ENCODE measurements at regions not wholly inside any gene's neighbourhood (a gene's known extent, or its start where the extent isn't known, plus 50 kb on each side); places are given as distances from the start of the nearest gene placed in this dataset.

- Histone ChIP-seq H3K36me3 (ENCODE audit: control insufficient read depth in 2 of 2, insufficient read depth in 2 of 2, low read length in 1 of 2) (no peaks in the 10 kb centered on the region), H2AFZ (ENCODE audit: control insufficient read depth, low read depth, low read length) (no peak overlapping the region), H3K4me3 (no peak overlapping the region), H3K4me1 (ENCODE audit: control insufficient read depth, insufficient read depth, low read length) (no peaks in the 10 kb centered on the region), H3K79me2 (ENCODE audit: control insufficient read depth, insufficient read depth, low read length) (no peaks in the 10 kb centered on the region), H3K9me3 (replicated peaks; ENCODE audit: control insufficient read depth, insufficient read depth, low read length) (no peaks in the 10 kb centered on the region), H3K9ac (ENCODE audit: control insufficient read depth, insufficient read depth, low read length) (no peak overlapping the region), H3K27ac (ENCODE audit: control insufficient read depth, insufficient read depth) (no peak overlapping the region), H3K27me3 (replicated peaks in 1 of 2; ENCODE audit: control insufficient read depth in 2 of 2, insufficient read depth in 2 of 2, low read length in 1 of 2) (no peaks in the 10 kb centered on the region), H4K20me1 (ENCODE audit: control insufficient read depth, insufficient read depth) (no peaks in the 10 kb centered on the region), H3K4me2 (ENCODE audit: control insufficient read depth, insufficient read depth) (no peak overlapping the region)
- CTCF ChIA-PET, result no interaction called here
- intact Hi-C loops (cut with micrococcal nuclease; ENCODE audit: unreplicated experiment) (no loop called here), in situ Hi-C loops (cut with MboI) (no loop called here)
- POLR2A ChIA-PET, result no interaction called here
- RAD21 ChIA-PET (ENCODE audit: unreplicated experiment), result no interaction called here
- TF ChIP-seq SMAD5 (IDR thresholded peaks at IDR 0.05; ENCODE audit: low read depth), result no peak
- no peak for TF ChIP-seq NFIC (IDR thresholded peaks at IDR 0.05; ENCODE audit: low read depth, low read length)
- no peak for TF ChIP-seq RELA (IDR thresholded peaks at IDR 0.05; ENCODE audit: borderline replicate concordance, partially characterized antibody)
- FAIRE-seq (no peak), DNase-seq (ENCODE audit: low read depth, low spot score) (no peak), ATAC-seq (no peak)
- SMC1A ChIA-PET (ENCODE audit: uncharacterized antibody, unreplicated experiment), result no interaction called here
- no TSS peak for BruUV-seq (replicated peaks)
- WGBS (ENCODE audit: insufficient coverage, insufficient replicate concordance, low lambda C conversion rate, missing lambda C conversion rate), result 0% methylated on average over 1 of the region's 1 CpG
Observed at GRCh38 chr14:86402545-86402944, 872.6 kb downstream of the FLRT2 start.

DNA sequence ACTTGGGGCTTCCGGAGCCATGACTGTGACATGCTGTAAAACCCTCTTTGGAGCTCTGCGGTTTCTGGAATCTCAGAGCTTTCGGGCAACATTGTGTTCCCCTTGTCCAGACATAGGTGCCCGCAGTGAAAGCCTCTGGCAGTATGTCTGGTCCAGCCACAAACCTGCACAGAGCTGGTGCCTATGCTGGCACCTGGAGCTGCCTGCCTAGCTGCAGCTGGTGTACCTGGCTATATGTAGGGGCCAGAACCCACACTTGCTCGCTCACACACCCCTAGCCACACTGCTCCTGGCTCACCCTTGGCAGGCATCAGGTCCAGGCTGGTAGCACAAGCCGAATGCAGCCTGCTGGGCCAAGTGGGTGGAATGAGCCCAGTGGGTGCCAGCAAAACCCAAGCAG lies 861.1 kb downstream of the FLRT2 start:
- H3K27ac ChIP-seq (ENCODE audit: control insufficient read depth, insufficient read depth), result no peak overlapping the region
- H3K4me2 ChIP-seq (ENCODE audit: control insufficient read depth, insufficient read depth), result no peak overlapping the region
- SMC1A ChIA-PET (ENCODE audit: uncharacterized antibody, unreplicated experiment), result no interaction called here
- H3K9me3 ChIP-seq (replicated peaks; ENCODE audit: control insufficient read depth, insufficient read depth, low read length), result no peaks in the 10 kb centered on the region
- H3K4me3 ChIP-seq, result no peak overlapping the region
- H3K36me3 ChIP-seq (ENCODE audit: control insufficient read depth in 2 of 2, insufficient read depth in 2 of 2, low read length in 1 of 2), result no peaks in the 10 kb centered on the region
- H4K20me1 ChIP-seq (ENCODE audit: control insufficient read depth, insufficient read depth), result no peaks in the 10 kb centered on the region
- no peak for FAIRE-seq
- no peak overlapping the region for H3K9ac ChIP-seq (ENCODE audit: control insufficient read depth, insufficient read depth, low read length)
- ATAC-seq, result no peak
- no peaks in the 10 kb centered on the region for H3K4me1 ChIP-seq (ENCODE audit: control insufficient read depth, insufficient read depth, low read length)
- 22% methylated on average over 6 of the region's 6 CpGs for WGBS (ENCODE audit: insufficient coverage, insufficient replicate concordance, low lambda C conversion rate, missing lambda C conversion rate)
- no peak for DNase-seq (ENCODE audit: low read depth, low spot score)
- intact Hi-C loops (cut with micrococcal nuclease; ENCODE audit: unreplicated experiment), result no loop called here
- RAD21 ChIA-PET (ENCODE audit: unreplicated experiment), result no interaction called here
- H3K27me3 ChIP-seq (replicated peaks in 1 of 2; ENCODE audit: control insufficient read depth in 2 of 2, insufficient read depth in 2 of 2, low read length in 1 of 2), result no peaks in the 10 kb centered on the region
- CTCF ChIA-PET, result no interaction called here
- BruUV-seq (replicated peaks), result no TSS peak
- POLR2A ChIA-PET, result no interaction called here
- in situ Hi-C loops (cut with MboI), result no loop called here
- H2AFZ ChIP-seq (ENCODE audit: control insufficient read depth, low read depth, low read length), result no peak overlapping the region
- H3K79me2 ChIP-seq (ENCODE audit: control insufficient read depth, insufficient read depth, low read length), result no peaks in the 10 kb centered on the region
- TF ChIP-seq SRF (IDR thresholded peaks at IDR 0.05; ENCODE audit: low read depth in 2 of 2, low read length in 2 of 2), result no peak
